ENCODE measurements at regions not wholly inside any gene's neighbourhood (a gene's known extent, or its start where the extent isn't known, plus 50 kb on each side); places are given as distances from the start of the nearest gene placed in this dataset.
A peak's percentile ranks its signal among the peaks of the same experiment; 100 is the strongest.

- Mint-ChIP-seq H3K4me1 (peaks cover 18% of the 10 kb centered on the region), H3K27ac (no peak overlapping the region), H3K36me3 (peaks cover 2% of the 10 kb centered on the region), H3K4me3 (no peak overlapping the region), H3K27me3 (ENCODE audit: low read depth) (no peaks in the 10 kb centered on the region), H3K9me3 (peaks cover 5% of the 10 kb centered on the region)
- TF ChIP-seq CTCF (IDR thresholded peaks at IDR 0.05; ENCODE audit: unreplicated experiment) = no peak
- no peak for DNase-seq (ENCODE audit: low spot score in 2 of 2, unreplicated experiment in 2 of 2)
These were observed 123.8 kb upstream of the LPAR1 start for GRCh38 chr9:111162026-111162425.

DNA sequence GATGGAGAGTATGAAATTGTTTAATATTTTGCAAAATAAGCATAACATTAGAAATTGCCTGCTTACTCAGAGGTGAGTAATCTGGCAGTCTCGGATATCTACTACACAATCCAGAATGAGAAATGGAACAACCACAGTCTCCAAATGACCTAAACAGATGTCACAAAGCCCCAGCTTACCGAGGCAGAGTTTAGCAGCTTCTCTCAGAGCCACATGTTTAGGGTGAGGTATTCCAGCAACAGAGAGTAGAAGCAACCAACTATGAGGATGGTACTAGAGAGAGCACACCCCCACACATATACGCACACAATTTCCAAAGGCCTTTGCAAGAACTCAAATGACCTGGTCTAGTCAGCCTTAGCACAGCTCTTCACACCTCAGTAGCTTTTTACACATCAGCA, 122.7 kb upstream of the LPAR1 start:
- Mint-ChIP-seq H3K4me3 (no peak overlapping the region), H3K4me1 (peaks cover 18% of the 10 kb centered on the region), H3K27ac (no peak overlapping the region), H3K27me3 (ENCODE audit: low read depth) (no peaks in the 10 kb centered on the region), H3K9me3 (no peaks in the 10 kb centered on the region), H3K36me3 (no peaks in the 10 kb centered on the region)
- DNase-seq (ENCODE audit: low spot score in 2 of 2, unreplicated experiment in 2 of 2) = no peak
- TF ChIP-seq CTCF (IDR thresholded peaks at IDR 0.05; ENCODE audit: unreplicated experiment) = no peak

DNA sequence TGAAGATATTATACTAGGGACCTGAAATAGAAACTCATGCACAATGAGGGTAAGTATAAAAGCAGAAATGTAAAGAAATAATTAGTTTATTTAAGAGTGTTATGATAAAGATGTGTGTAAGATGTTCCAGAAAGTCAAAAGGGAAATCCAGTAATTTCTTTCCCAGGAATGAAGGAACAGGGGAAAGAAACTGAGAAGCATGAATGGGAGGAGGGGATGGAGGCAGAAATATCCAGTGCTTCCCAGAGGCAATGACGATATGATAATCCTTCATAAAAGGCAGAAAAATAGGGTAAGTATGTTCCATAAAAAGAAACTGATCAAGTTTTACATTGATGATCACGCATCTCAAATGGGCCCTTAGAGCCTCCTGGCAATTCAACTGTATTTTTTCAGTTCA, 120.7 kb upstream of the LPAR1 start:
- TF ChIP-seq CTCF (IDR thresholded peaks at IDR 0.05; ENCODE audit: unreplicated experiment) = no peak
- peaks cover 10% of the 10 kb centered on the region for H3K4me1 Mint-ChIP-seq
- H3K27me3 Mint-ChIP-seq (ENCODE audit: low read depth) = no peaks in the 10 kb centered on the region
- H3K36me3 Mint-ChIP-seq = no peaks in the 10 kb centered on the region
- no peak for DNase-seq (ENCODE audit: low spot score in 2 of 2, unreplicated experiment in 2 of 2)
- H3K4me3 Mint-ChIP-seq = no peak overlapping the region
- no peaks in the 10 kb centered on the region for H3K9me3 Mint-ChIP-seq
- H3K27ac Mint-ChIP-seq = no peak overlapping the region

- no peak for TF ChIP-seq CTCF (IDR thresholded peaks at IDR 0.05; ENCODE audit: unreplicated experiment)
- H3K4me1 Mint-ChIP-seq = peaks cover 6% of the 10 kb centered on the region
- no peaks in the 10 kb centered on the region for H3K27me3 Mint-ChIP-seq (ENCODE audit: low read depth)
- no peaks in the 10 kb centered on the region for H3K9me3 Mint-ChIP-seq
- H3K27ac Mint-ChIP-seq = no peak overlapping the region
- no peaks in the 10 kb centered on the region for H3K36me3 Mint-ChIP-seq
- DNase-seq (ENCODE audit: low spot score in 2 of 2, unreplicated experiment in 2 of 2) = no peak
- H3K4me3 Mint-ChIP-seq = no peak overlapping the region
These were observed 120.1 kb upstream of the LPAR1 start for GRCh38 chr9:111158363-111158762.

DNA sequence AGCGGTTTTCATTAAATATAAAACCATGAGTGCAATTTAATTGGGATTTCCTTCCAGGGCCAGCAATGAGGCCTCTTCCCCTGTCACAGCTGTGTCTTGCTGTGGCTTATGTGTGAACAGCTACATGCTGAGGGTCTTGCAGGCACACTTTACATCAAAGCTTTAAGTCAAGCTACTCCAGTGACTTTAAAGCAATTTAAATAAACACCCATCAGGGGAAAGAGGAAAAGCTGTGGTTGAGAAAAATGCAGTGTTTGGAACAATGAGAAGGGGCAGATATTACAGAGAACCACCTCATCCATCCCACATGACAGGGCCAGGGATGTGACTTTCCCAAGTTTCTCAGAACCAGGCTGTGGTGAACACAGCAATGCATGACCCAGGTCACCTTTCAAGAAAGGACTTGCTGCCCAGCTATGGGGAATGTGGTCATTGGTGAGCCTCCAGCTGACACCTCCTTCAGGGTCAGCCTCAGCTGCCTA, 115.9 kb upstream of the LPAR1 start:
- H3K4me3 Mint-ChIP-seq = no peak overlapping the region
- no peaks in the 10 kb centered on the region for H3K9me3 Mint-ChIP-seq
- H3K27ac Mint-ChIP-seq = peak overlapping the region; percentile 67
- H3K27me3 Mint-ChIP-seq (ENCODE audit: low read depth) = no peaks in the 10 kb centered on the region
- H3K36me3 Mint-ChIP-seq = no peaks in the 10 kb centered on the region
- DNase-seq (ENCODE audit: low spot score in 2 of 2, unreplicated experiment in 2 of 2) = no peak
- TF ChIP-seq CTCF (IDR thresholded peaks at IDR 0.05; ENCODE audit: unreplicated experiment) = no peak
- H3K4me1 Mint-ChIP-seq = peaks cover 6% of the 10 kb centered on the region

All from mesothelial cell of epicardium (in vitro differentiated cells).